Brain microvascular endothelial cell (primary cell): ENCODE measurements at regions not wholly inside any gene's neighbourhood (a gene's known extent, or its start where the extent isn't known, plus 50 kb on each side); places are given as distances from the start of the nearest gene placed in this dataset.

Source experiments
- DNase-seq: peaks from one replicate; pipeline ENCODE4 v3.0.0-alpha.2; 2020
- H3K27ac ChIP-seq: fragments of 250-450 bp; sonication (Bioruptor Pico); 2 replicates; pipeline ENCODE4 v1.5.1; 2020; ENCODE audit warnings: mild to moderate bottlenecking, moderate library complexity
- H3K27me3 ChIP-seq: fragments of 250-450 bp; sonication (Bioruptor Pico); replicated peaks from 2 replicates; pipeline ENCODE4 v1.5.1; 2020; ENCODE audit warnings: mild to moderate bottlenecking
- H3K36me3 ChIP-seq: fragments of 250-450 bp; sonication (Bioruptor Pico); replicated peaks from 2 replicates; pipeline ENCODE4 v1.5.1; 2020; ENCODE audit warnings: mild to moderate bottlenecking
- H3K4me3 ChIP-seq: 2 replicates; pipeline ENCODE4 v1.5.1; 2011; ENCODE audit warnings: low read depth, mild to moderate bottlenecking, control low read depth, low read length, moderate library complexity
- CTCF ChIP-seq: IDR thresholded peaks from 2 replicates; pipeline ENCODE4 v1.5.1; 2011; ENCODE audit warnings: low read depth, mild to moderate bottlenecking, moderate library complexity, low read length, control low read depth, inconsistent platforms; ENCODE audit errors: missing control alignments
- in situ Hi-C: cut with HindIII; loops from 2 replicates; pipeline ENCODE4 v1.10.0; 2017; ENCODE audit warnings: low sequenced_read_pairs, low pct_ligation_motif_present

- Histone ChIP-seq H3K27me3 (peaks cover 2% of the 10 kb centered on the region), H3K36me3 (no peaks in the 10 kb centered on the region), H3K27ac (no peak overlapping the region), H3K4me3 (no peak overlapping the region)
- no peak for TF ChIP-seq CTCF
- no peak for DNase-seq
- in situ Hi-C loops, result no loop called here
Measured at GRCh38 chr12:124147027-124147426, 147.9 kb upstream of the RFLNA start.

GRCh38 chr12:124147575-124147974 is 147.3 kb upstream of the RFLNA start:
- peaks cover 2% of the 10 kb centered on the region for H3K27me3 ChIP-seq
- in situ Hi-C loops, result no loop called here

GRCh38 chr12:124148481-124149273 is 146.2 kb upstream of the RFLNA start:
- Histone ChIP-seq H3K36me3 (no peaks in the 10 kb centered on the region), H3K4me3 (no peak overlapping the region), H3K27me3 (peaks cover 2% of the 10 kb centered on the region), H3K27ac (no peak overlapping the region)
- in situ Hi-C loops, result no loop called here
- no peak for DNase-seq
- no peak for TF ChIP-seq CTCF

More at GRCh38 chr12:124147575-124147974, 147.3 kb upstream of the RFLNA start:
- Histone ChIP-seq H3K4me3 (no peak overlapping the region), H3K36me3 (no peaks in the 10 kb centered on the region), H3K27ac (no peak overlapping the region)
- no peak for TF ChIP-seq CTCF
- DNase-seq, result no peak

GRCh38 chr12:124149287-124149686 is 145.6 kb upstream of the RFLNA start:
- Histone ChIP-seq H3K36me3 (no peaks in the 10 kb centered on the region), H3K27ac (no peak overlapping the region), H3K4me3 (no peak overlapping the region), H3K27me3 (peaks cover 2% of the 10 kb centered on the region)
- no peak for TF ChIP-seq CTCF
- DNase-seq, result no peak
- in situ Hi-C loops, result no loop called here

GRCh38 chr12:124150168-124150567 is 144.7 kb upstream of the RFLNA start:
- DNase-seq, result no peak
- TF ChIP-seq CTCF, result no peak
- in situ Hi-C loops, result no loop called here
- peaks cover 2% of the 10 kb centered on the region for H3K27me3 ChIP-seq
- no peak overlapping the region for H3K27ac ChIP-seq
- H3K36me3 ChIP-seq, result no peaks in the 10 kb centered on the region
- no peak overlapping the region for H3K4me3 ChIP-seq

- DNase-seq, result no peak
- H3K36me3 ChIP-seq, result no peaks in the 10 kb centered on the region
- no peak for TF ChIP-seq CTCF
- H3K4me3 ChIP-seq, result no peak overlapping the region
- H3K27ac ChIP-seq, result no peak overlapping the region
- in situ Hi-C loops, result no loop called here
- H3K27me3 ChIP-seq, result peaks cover 2% of the 10 kb centered on the region
Measured at GRCh38 chr12:124151583-124151982, 143.3 kb upstream of the RFLNA start.
